Cerebellar cortex (tissue), 1 donor: ENCODE measurements at regions not wholly inside any gene's neighbourhood (a gene's known extent, or its start where the extent isn't known, plus 50 kb on each side); places are given as distances from the start of the nearest gene placed in this dataset.
"Not testable (repeated sequence)": the region's sequence is repeated elsewhere in the genome, so short reads cannot be mapped to it uniquely, and the experiment has no call there.

ENCODE experiments used
- DNase-seq: peaks from one replicate; pipeline ENCODE4 v3.0.0-alpha.2; 2015; ENCODE audit warnings: low spot score

- not testable (repeated sequence) for DNase-seq
Measured at GRCh38 chr15:20237256-20238020, 304.2 kb downstream of the GOLGA6L6 start.

GRCh38 chr15:20235728-20236127, 305.9 kb downstream of the GOLGA6L6 start:
- not testable (repeated sequence) for DNase-seq

- not testable (repeated sequence) for DNase-seq
Measured at GRCh38 chr15:20234006-20234540, 307.5 kb downstream of the GOLGA6L6 start.

- not testable (repeated sequence) for DNase-seq
Measured at GRCh38 chr15:20232457-20232856, 309.1 kb downstream of the GOLGA6L6 start.

GRCh38 chr15:20230656-20231055, 310.9 kb downstream of the GOLGA6L6 start:
- DNase-seq = not testable (repeated sequence)

GRCh38 chr15:20228791-20229190, 312.8 kb downstream of the GOLGA6L6 start:
- not testable (repeated sequence) for DNase-seq

GRCh38 chr15:20227119-20227853, 314.3 kb downstream of the GOLGA6L6 start:
- not testable (repeated sequence) for DNase-seq

- DNase-seq = not testable (repeated sequence)
Measured at GRCh38 chr15:20226531-20226930, 315.1 kb downstream of the GOLGA6L6 start.

GRCh38 chr15:20221063-20221462, 320.5 kb downstream of the GOLGA6L6 start:
- DNase-seq = not testable (repeated sequence)

- not testable (repeated sequence) for DNase-seq
Measured at GRCh38 chr15:20219171-20219570, 322.4 kb downstream of the GOLGA6L6 start.

GRCh38 chr15:20215700-20216099, 325.9 kb downstream of the GOLGA6L6 start:
- DNase-seq = not testable (repeated sequence)

GRCh38 chr15:20214101-20214500, 327.5 kb downstream of the GOLGA6L6 start:
- not testable (repeated sequence) for DNase-seq

- DNase-seq = not testable (repeated sequence)
Measured at GRCh38 chr15:20211508-20211907, 330.1 kb downstream of the GOLGA6L6 start.

GRCh38 chr15:20209973-20210372, 331.6 kb downstream of the GOLGA6L6 start:
- DNase-seq = not testable (repeated sequence)

- DNase-seq = not testable (repeated sequence)
Measured at GRCh38 chr15:20207607-20208006, 334.0 kb downstream of the GOLGA6L6 start.

- DNase-seq = not testable (repeated sequence)
Measured at GRCh38 chr15:20207198-20207597, 334.4 kb downstream of the GOLGA6L6 start.

GRCh38 chr15:20204177-20204866, 337.3 kb downstream of the GOLGA6L6 start:
- DNase-seq = not testable (repeated sequence)

GRCh38 chr15:20203649-20204150, 337.9 kb downstream of the GOLGA6L6 start:
- not testable (repeated sequence) for DNase-seq

GRCh38 chr15:20194591-20195198, 346.9 kb downstream of the GOLGA6L6 start:
- not testable (repeated sequence) for DNase-seq

- DNase-seq = not testable (repeated sequence)
Measured at GRCh38 chr15:20192982-20193929, 348.3 kb downstream of the GOLGA6L6 start.
